ENCODE measurements at regions not wholly inside any gene's neighbourhood (a gene's known extent, or its start where the extent isn't known, plus 50 kb on each side); places are given as distances from the start of the nearest gene placed in this dataset.

GRCh38 chr4:147192679-147193078 is 247.0 kb upstream of the TTC29 start:
- Histone ChIP-seq H2AFZ (ENCODE audit: low read depth, low read length) (no peak overlapping the region), H3K4me2 (ENCODE audit: insufficient read depth, low read length) (no peak overlapping the region), H3K27me3 (ENCODE audit: control insufficient read depth in 2 of 2, insufficient read depth in 2 of 2, low read length in 2 of 2) (no peaks in the 10 kb centered on the region), H3K9me1 (ENCODE audit: control insufficient read depth, insufficient read depth, low read length) (no peaks in the 10 kb centered on the region), H3K36me3 (ENCODE audit: control insufficient read depth, insufficient read depth, low read length) (no peaks in the 10 kb centered on the region), H3K4me1 (replicated peaks in 1 of 2; ENCODE audit: control insufficient read depth in 2 of 2, insufficient read depth in 2 of 2, low read length in 2 of 2) (no peaks in the 10 kb centered on the region), H3K79me2 (ENCODE audit: control insufficient read depth, insufficient read depth, low read length) (no peaks in the 10 kb centered on the region), H3K27ac (ENCODE audit: extremely low read depth, low read depth, low read length) (no peak overlapping the region), H3K4me3 (no peak overlapping the region), H3K9ac (ENCODE audit: insufficient read depth in 1 of 2, low read depth in 2 of 2, low read length in 2 of 2) (no peak overlapping the region), H3K9me3 (replicated peaks; ENCODE audit: control insufficient read depth, insufficient read depth, low read depth, low read length) (no peaks in the 10 kb centered on the region), H4K20me1 (replicated peaks; ENCODE audit: control insufficient read depth, insufficient read depth, low read length) (no peaks in the 10 kb centered on the region)
- in situ Hi-C loops (cut with MboI) = no loop called here
- DNase-seq (ENCODE audit: extremely low read depth in 1 of 4, low spot score in 3 of 4) (no peak), ATAC-seq (no peak), FAIRE-seq (no peak)
- CTCF ChIA-PET (ENCODE audit: low intra/inter-chr PET ratio) = no interaction called here
- POLR2A ChIA-PET = no interaction called here
- intact Hi-C loops (cut with micrococcal nuclease) = no loop called here
- no TSS peak for BruUV-seq (replicated peaks)
- TF ChIP-seq GATAD2A (IDR thresholded peaks at IDR 0.05) = no peak
- no peak for TF ChIP-seq CEBPG (CRISPR knock-in tag; IDR thresholded peaks at IDR 0.05)
- peak in 1 of 2 experiments; percentile 47; a peak in 1 of 4 replicates for TF ChIP-seq CEBPG (tag; conservative IDR thresholded peaks at IDR 0.05 in 1 of 2, IDR thresholded peaks at IDR 0.05 in 1 of 2)

GRCh38 chr4:147194114-147194513 is 248.4 kb upstream of the TTC29 start:
- no peaks in the 10 kb centered on the region for H3K27me3 ChIP-seq (ENCODE audit: control insufficient read depth in 2 of 2, insufficient read depth in 2 of 2, low read length in 2 of 2)
- 0% methylated on average over 3 of the region's 3 CpGs for WGBS (ENCODE audit: insufficient coverage, low coverage, missing lambda C conversion rate)
- intact Hi-C loops (cut with micrococcal nuclease) = no loop called here
- ChIA-PET CTCF (ENCODE audit: low intra/inter-chr PET ratio) (no interaction called here), POLR2A (no interaction called here)
- ATAC-seq = no peak
- H4K20me1 ChIP-seq (replicated peaks; ENCODE audit: control insufficient read depth, insufficient read depth, low read length) = no peaks in the 10 kb centered on the region
- H3K4me3 ChIP-seq = no peak overlapping the region
- H3K4me1 ChIP-seq (replicated peaks in 1 of 2; ENCODE audit: control insufficient read depth in 2 of 2, insufficient read depth in 2 of 2, low read length in 2 of 2) = no peaks in the 10 kb centered on the region
- BruUV-seq (replicated peaks) = no TSS peak
- no peak overlapping the region for H2AFZ ChIP-seq (ENCODE audit: low read depth, low read length)
- no peaks in the 10 kb centered on the region for H3K36me3 ChIP-seq (ENCODE audit: control insufficient read depth, insufficient read depth, low read length)
- DNase-seq (ENCODE audit: extremely low read depth in 1 of 4, low spot score in 3 of 4) = no peak
- H3K4me2 ChIP-seq (ENCODE audit: insufficient read depth, low read length) = no peak overlapping the region
- H3K9me3 ChIP-seq (replicated peaks; ENCODE audit: control insufficient read depth, insufficient read depth, low read depth, low read length) = no peaks in the 10 kb centered on the region
- H3K27ac ChIP-seq (ENCODE audit: extremely low read depth, low read depth, low read length) = no peak overlapping the region
- FAIRE-seq = no peak
- in situ Hi-C loops (cut with MboI) = no loop called here
- H3K9ac ChIP-seq (ENCODE audit: insufficient read depth in 1 of 2, low read depth in 2 of 2, low read length in 2 of 2) = no peak overlapping the region
- H3K9me1 ChIP-seq (ENCODE audit: control insufficient read depth, insufficient read depth, low read length) = no peaks in the 10 kb centered on the region
- H3K79me2 ChIP-seq (ENCODE audit: control insufficient read depth, insufficient read depth, low read length) = no peaks in the 10 kb centered on the region
- TF ChIP-seq, protein P1, sequence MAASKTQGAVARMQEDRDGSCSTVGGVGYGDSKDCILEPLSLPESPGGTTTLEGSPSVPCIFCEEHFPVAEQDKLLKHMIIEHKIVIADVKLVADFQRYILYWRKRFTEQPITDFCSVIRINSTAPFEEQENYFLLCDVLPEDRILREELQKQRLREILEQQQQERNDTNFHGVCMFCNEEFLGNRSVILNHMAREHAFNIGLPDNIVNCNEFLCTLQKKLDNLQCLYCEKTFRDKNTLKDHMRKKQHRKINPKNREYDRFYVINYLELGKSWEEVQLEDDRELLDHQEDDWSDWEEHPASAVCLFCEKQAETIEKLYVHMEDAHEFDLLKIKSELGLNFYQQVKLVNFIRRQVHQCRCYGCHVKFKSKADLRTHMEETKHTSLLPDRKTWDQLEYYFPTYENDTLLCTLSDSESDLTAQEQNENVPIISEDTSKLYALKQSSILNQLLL (CRISPR knock-in tag; IDR thresholded peaks at IDR 0.05; ENCODE audit: borderline replicate concordance) = no peak
- no peak for TF ChIP-seq ZNF318 (IDR thresholded peaks at IDR 0.05; ENCODE audit: borderline replicate concordance in 1 of 2, low read depth in 1 of 2)
- TF ChIP-seq EZH2 (IDR thresholded peaks at IDR 0.05; ENCODE audit: borderline replicate concordance, low read depth, low read length) = no peak
- no peak for TF ChIP-seq ZNF124 (CRISPR knock-in tag; IDR thresholded peaks at IDR 0.05)
